KBM-7 (cell line): ENCODE measurements at regions not wholly inside any gene's neighbourhood (a gene's known extent, or its start where the extent isn't known, plus 50 kb on each side); places are given as distances from the start of the nearest gene placed in this dataset.

ENCODE experiments used
- DNase-seq: peaks from one replicate; pipeline ENCODE4 v3.0.0-alpha.2; 2015
- in situ Hi-C: fragments of 300-500 bp; cut with MboI; formaldehyde crosslinking; loops from 2 replicates; pipeline ENCODE4 v1.14.3; 2020; ENCODE audit warnings: low sequenced_read_pairs, low pct_unique_long_range_greater_than_20kb, mixed read lengths

- DNase-seq, result no peak
- in situ Hi-C loops, result no loop called here
Observed at GRCh38 chr9:16970321-16970720, 99.9 kb upstream of the BNC2 start.

GRCh38 chr9:16964228-16964627, 93.8 kb upstream of the BNC2 start:
- no peak for DNase-seq
- in situ Hi-C loops, result no loop called here

GRCh38 chr9:16960084-16960483, 89.6 kb upstream of the BNC2 start:
- DNase-seq, result no peak
- in situ Hi-C loops, result no loop called here

- in situ Hi-C loops, result no loop called here
- no peak for DNase-seq
Observed at GRCh38 chr9:16959391-16959790, 88.9 kb upstream of the BNC2 start.

- no peak for DNase-seq
- in situ Hi-C loops, result no loop called here
Observed at GRCh38 chr9:16954040-16954439, 83.6 kb upstream of the BNC2 start.

GRCh38 chr9:16951502-16951901, 81.0 kb upstream of the BNC2 start:
- in situ Hi-C loops, result no loop called here

GRCh38 chr9:16950051-16950450, 79.6 kb upstream of the BNC2 start:
- no peak for DNase-seq
- in situ Hi-C loops, result no loop called here

More at GRCh38 chr9:16951502-16951901, 81.0 kb upstream of the BNC2 start:
- DNase-seq, result no peak

- no peak for DNase-seq
- in situ Hi-C loops, result no loop called here
Observed at GRCh38 chr9:16930578-16930977, 60.1 kb upstream of the BNC2 start.

- no peak for DNase-seq
- in situ Hi-C loops, result no loop called here
Observed at GRCh38 chr9:16928179-16928945, 57.9 kb upstream of the BNC2 start.

GRCh38 chr9:16925426-16925825, 55.0 kb upstream of the BNC2 start:
- DNase-seq, result no peak
- in situ Hi-C loops, result no loop called here

GRCh38 chr9:16924311-16924915, 53.9 kb upstream of the BNC2 start:
- no peak for DNase-seq
- in situ Hi-C loops, result no loop called here

- DNase-seq, result no peak
- in situ Hi-C loops, result no loop called here
Observed at GRCh38 chr9:16921855-16922254, 51.4 kb upstream of the BNC2 start.
